Pancreas (tissue), 10 donors: ENCODE measurements at regions not wholly inside any gene's neighbourhood (a gene's known extent, or its start where the extent isn't known, plus 50 kb on each side); places are given as distances from the start of the nearest gene placed in this dataset.

Experiments
- ATAC-seq, 4 donors: fragments of 200-7000 bp; cut with Tn5 transposase; one replicate each; pipeline versions ENCODE4 v1.8.0 to v1.9.1; 2020; ENCODE audit warnings: mild to moderate bottlenecking in 4 of 4, moderate library complexity in 4 of 4
- DNase-seq, 6 donors: peaks; one replicate each; pipeline ENCODE4 v3.0.0-alpha.2; 2020
- FAIRE-seq: peaks from 2 replicates; lab custom pipeline; 2012; peaks lifted over from hg19 to GRCh38; lab: Jason Lieb, UNC
- H3K27ac ChIP-seq, 4 donors: fragments of 200-600 bp; sonication (generic); 1 replicate in 3 of 4; 2 replicates in 1 of 4; pipeline versions ENCODE4 v1.5.0 to v1.8.0; 2020
- H3K27me3 ChIP-seq, 4 donors: fragments of 200-600 bp; one replicate each; pipeline ENCODE4 v1.8.0; 2021
- H3K36me3 ChIP-seq, 3 donors: fragments of 200-600 bp; sonication (generic) in 1 of 3; one replicate each; pipeline versions ENCODE4 v1.5.0 to v1.8.0; 2020 to 2021
- H3K4me1 ChIP-seq, 3 donors: fragments of 200-600 bp; one replicate each; pipeline ENCODE4 v1.8.0; 2021
- H3K4me3 ChIP-seq, 4 donors: fragments of 200-600 bp; sonication (generic) in 2 of 4; one replicate each; pipeline versions ENCODE4 v1.5.0 to v1.8.0; 2020 to 2021
- H3K9me3 ChIP-seq, 4 donors: fragments of 200-600 bp; one replicate each; pipeline ENCODE4 v1.8.0; 2021
- CTCF ChIP-seq, 4 donors: fragments of 200-600 bp; sonication (generic) in 3 of 4; IDR thresholded peaks; one replicate each; pipeline versions ENCODE4 v1.5.0 to v1.8.0; 2021; ENCODE audit warnings: antibody characterized with exemption in 4 of 4
- WGBS, 2 donors: extraction: QIAGEN DNeasy Blood & Tissue Kit; methylation state at CpG; one replicate each; pipeline ENCODE4 v1.1.7; 2013; 5-methylcytosine and 5-hydroxymethylcytosine counted together
- intact Hi-C, 3 donors: fragments of 100-400 bp; cut with DNase I; formaldehyde crosslinking; loops; one replicate each; pipeline versions ENCODE4 v1.11.1 to v1.14.2; 2022
- donor health status: healthy with polysubstance abuse.
- donor health status: DM: no; HTN: no; CAD: no; lungs with moderate emphysema.
- donor health status: DM: no; HTN: no; CAD: no.
- donor health status: control.
- donor health status: control.
- donor health status: Bipolar disorder and iron deficiency.
- donor health status: DM: yes; HTN: yes; CAD: no.
- donor health status: DM: no; HTN: no; CAD: no.
- donor health status: DM: no; HTN: no; CAD: no.
- donor health status: DM: yes; HTN: yes; CAD: no.

DNA sequence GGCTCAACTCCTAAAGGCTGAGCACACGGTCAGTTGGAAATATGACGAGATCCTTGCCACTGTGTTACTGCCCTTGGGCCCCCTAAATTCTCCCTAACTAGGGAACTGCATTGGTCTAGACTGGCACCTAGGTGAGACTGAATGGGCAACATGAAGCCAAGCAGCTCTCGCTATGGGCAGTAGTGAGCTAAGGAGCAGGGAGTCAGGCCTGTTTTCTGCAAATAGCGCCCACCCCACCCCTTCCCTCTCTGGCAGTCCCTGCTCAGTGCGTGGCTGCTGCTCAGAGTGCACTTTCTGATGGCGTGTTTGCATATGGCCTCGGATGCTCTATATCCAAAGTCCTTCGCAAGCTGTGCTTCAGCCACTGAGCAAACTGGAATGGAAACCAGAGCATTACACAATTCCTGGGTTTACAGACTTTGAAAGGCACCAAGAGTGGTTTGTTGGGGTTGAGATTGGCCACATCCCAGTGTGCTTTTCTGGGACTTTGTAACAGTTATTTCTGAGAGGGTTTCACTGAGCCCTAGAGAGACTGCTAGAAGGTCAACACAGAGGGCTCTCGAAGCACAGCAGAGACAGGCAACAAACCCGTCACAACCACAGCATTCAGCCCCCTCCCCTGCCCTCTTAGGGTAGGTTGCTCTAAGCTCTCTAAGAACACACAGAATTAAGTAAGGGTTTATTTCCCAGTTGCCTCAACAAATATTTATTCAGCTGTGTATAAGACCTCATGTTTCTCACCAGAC lies 419.9 kb downstream of the STK39 start:
- DNase-seq = peak in 4 of 6 donors; percentile 38 to 58 (median 49)
- peak; percentile 85 to 90 (median 88) for ATAC-seq
- no peak for TF ChIP-seq CTCF (IDR thresholded peaks at IDR 0.05)
- H3K27me3 ChIP-seq = no peaks in the 10 kb centered on the region
- 59 to 61% methylated on average over 9 to 10 of the region's 10 CpGs for WGBS, 2 donors
- H3K9me3 ChIP-seq = no peaks in the 10 kb centered on the region
- no peaks in the 10 kb centered on the region for H3K36me3 ChIP-seq
- H3K4me3 ChIP-seq = no peak overlapping the region
- H3K27ac ChIP-seq = peak overlapping the region; percentile 66 to 76 (median 71)
- intact Hi-C loops = no loop called here
- no peak for FAIRE-seq
- H3K4me1 ChIP-seq = peaks cover 0 to 12% (median 4%) of the 10 kb centered on the region in 3 donors

GRCh38 chr2:167826906-167827305 lies 420.5 kb downstream of the STK39 start:
- no peak overlapping the region for H3K4me3 ChIP-seq
- TF ChIP-seq CTCF (IDR thresholded peaks at IDR 0.05) = no peak
- ATAC-seq (peak; percentile 40 to 78 (median 56)), DNase-seq (peak in 2 of 6 donors; percentile 10 to 38), FAIRE-seq (no peak)
- no peaks in the 10 kb centered on the region for H3K36me3 ChIP-seq
- H3K27ac ChIP-seq = peak overlapping the region; percentile 66 to 76 (median 71)
- intact Hi-C loops = no loop called here
- H3K9me3 ChIP-seq = no peaks in the 10 kb centered on the region
- peaks cover 0 to 12% (median 4%) of the 10 kb centered on the region in 3 donors for H3K4me1 ChIP-seq
- H3K27me3 ChIP-seq = no peaks in the 10 kb centered on the region
- 45 to 46% methylated on average over 3 of the region's 3 CpGs for WGBS, 2 donors

GRCh38 chr2:167825664-167826063 lies 421.7 kb downstream of the STK39 start:
- Histone ChIP-seq H3K9me3 (no peaks in the 10 kb centered on the region), H3K27me3 (no peaks in the 10 kb centered on the region), H3K27ac (no peak overlapping the region), H3K4me1 (peaks cover 0 to 12% (median 4%) of the 10 kb centered on the region in 3 donors), H3K36me3 (no peaks in the 10 kb centered on the region), H3K4me3 (no peak overlapping the region)
- FAIRE-seq = no peak
- no peak for TF ChIP-seq CTCF (IDR thresholded peaks at IDR 0.05)
- no peak for ATAC-seq
- DNase-seq = no peak
- WGBS, 2 donors = 56 to 67% methylated on average over 1 of the region's 1 CpG
- intact Hi-C loops = no loop called here

DNA sequence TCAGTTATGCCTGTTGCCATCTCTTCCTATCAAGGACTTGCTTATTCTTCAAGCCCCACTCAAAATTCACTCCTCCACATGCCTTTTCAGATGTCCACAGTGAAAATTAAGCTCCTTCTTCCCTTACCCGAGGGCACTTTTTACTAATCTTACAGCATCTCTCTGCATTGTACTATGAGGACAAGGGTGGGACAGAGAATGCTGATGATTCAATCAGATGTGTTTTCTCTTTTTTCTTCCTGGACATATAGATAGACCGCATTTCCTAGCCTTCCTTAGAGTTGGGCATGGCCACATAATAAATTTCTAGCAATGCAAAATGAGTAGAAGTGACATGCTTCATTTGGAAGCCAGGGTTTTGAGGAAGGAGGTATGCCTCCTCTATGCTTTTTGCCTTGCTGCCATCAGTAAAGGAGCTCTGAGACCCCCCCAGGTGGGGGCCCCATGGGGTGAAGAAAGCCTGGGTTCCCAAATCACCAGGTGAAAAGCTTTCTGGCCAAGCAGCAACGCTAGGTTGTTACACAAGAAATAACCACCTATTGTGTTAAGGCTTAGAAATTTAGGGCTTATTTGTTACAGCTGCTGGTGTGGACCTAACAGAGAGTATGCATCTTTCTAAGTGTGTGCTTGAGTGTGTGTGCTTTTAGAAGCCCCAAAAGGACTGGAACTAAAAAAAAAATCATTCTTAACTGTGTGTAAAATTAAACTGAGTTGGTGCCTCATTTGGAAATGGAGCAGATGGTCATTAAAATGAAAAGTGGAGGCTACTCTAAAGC lies 424.5 kb downstream of the STK39 start:
- FAIRE-seq = no peak
- H3K36me3 ChIP-seq = no peaks in the 10 kb centered on the region
- H3K9me3 ChIP-seq = no peaks in the 10 kb centered on the region
- no peak for ATAC-seq
- TF ChIP-seq CTCF (IDR thresholded peaks at IDR 0.05) = no peak
- intact Hi-C loops = no loop called here
- no peak for DNase-seq
- H3K4me3 ChIP-seq = no peak overlapping the region
- H3K27me3 ChIP-seq = no peaks in the 10 kb centered on the region
- 93 to 96% methylated on average over 3 of the region's 3 CpGs for WGBS, 2 donors
- H3K4me1 ChIP-seq = peaks cover 0 to 4% (median 4%) of the 10 kb centered on the region in 3 donors
- no peak overlapping the region for H3K27ac ChIP-seq
